ENCODE measurements at regions not wholly inside any gene's neighbourhood (a gene's known extent, or its start where the extent isn't known, plus 50 kb on each side); places are given as distances from the start of the nearest gene placed in this dataset.
A peak's percentile ranks its signal among the peaks of the same experiment; 100 is the strongest.

- DNase-seq = no peak
Observed at GRCh38 chr14:64639340-64639821, 64.8 kb upstream of the PLEKHG3 start.

GRCh38 chr14:64640839-64641238, 63.4 kb upstream of the PLEKHG3 start:
- no peak for DNase-seq

DNA sequence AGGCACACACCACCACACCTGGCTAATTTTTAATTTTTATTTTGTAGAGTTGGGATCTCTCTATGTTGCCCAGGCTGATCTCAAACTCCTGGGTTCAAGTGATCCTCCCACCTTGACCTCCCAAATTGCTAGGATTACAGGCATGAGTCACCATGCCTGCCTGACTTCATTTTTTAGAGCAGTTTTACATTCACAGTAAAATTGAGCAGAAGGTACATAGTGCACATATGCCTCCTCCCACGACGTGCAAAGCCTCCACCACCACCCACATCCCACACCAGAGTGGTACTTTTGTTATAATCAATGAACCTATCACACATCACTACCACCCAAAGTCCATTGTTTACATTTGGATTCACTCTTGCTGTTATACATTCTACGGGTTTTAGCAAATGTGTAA, 62.5 kb upstream of the PLEKHG3 start:
- peak in 2 of 56 donors; percentile 7 to 15 for DNase-seq

- no peak for DNase-seq
Observed at GRCh38 chr14:64643709-64644108, 60.5 kb upstream of the PLEKHG3 start.

GRCh38 chr14:64644629-64645028, 59.6 kb upstream of the PLEKHG3 start:
- no peak for DNase-seq

DNA sequence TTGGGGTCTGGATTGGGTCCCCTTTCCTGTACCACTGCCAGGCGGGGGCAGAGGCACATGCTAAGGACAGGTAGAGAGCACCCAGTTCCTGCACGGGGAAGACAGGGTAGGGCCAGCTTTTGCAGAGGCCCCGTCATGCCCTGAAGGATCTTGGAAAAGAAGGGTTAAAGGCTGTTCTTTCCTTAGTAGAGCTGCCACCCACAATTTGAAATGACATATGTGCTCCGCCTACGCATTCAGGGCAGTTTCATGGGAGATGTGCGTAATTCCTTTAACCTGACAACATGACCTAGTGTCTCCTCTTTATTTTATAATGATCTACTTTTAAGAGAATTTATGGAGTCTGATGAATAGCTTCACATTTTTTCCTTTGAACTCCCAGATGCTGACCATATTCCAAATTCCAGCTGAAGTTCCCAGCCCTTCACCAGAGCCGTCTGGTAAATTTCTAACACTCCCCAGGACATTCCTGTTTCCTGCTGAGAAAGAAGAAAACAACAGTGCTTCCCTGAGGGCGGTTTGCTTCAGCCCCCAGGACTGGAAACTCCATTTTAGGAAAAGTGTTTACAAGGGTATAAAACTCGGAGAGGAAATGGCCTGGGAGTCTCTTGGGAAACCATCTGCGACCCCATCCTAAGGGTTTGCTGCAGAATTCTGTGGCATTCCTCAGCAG, 58.9 kb upstream of the PLEKHG3 start:
- DNase-seq = no peak

GRCh38 chr14:64646103-64646502, 58.1 kb upstream of the PLEKHG3 start:
- DNase-seq = no peak

DNA sequence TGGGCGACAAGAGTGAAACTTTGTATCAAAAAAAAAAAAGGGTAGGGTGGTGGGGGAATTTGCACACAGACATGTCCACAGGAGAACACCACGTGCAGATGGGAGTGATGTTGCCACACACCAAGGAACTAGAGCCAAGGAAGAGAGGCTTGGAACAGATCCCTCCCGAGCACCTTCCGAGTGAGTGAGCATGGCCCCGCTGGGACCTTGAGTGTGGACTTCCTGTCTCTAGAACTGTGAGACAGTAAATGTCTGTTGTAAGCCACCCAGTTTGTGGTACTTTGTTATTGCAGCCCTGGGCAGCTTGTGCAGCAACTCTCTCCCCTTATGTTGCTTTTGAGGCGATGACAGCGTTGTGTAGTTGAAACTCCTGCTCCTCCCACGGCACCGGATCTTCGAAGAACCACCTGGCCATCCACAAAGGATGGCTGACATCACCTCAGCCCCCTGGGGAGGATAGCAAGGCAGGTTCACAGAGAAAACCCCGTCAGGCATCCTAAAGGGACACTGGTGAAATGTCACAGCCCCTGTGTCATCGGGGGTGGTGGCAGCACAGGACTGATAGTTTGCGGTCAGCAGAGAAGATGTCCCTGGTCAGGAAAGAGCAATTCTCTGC, 54.7 kb upstream of the PLEKHG3 start:
- DNase-seq = no peak

- DNase-seq = no peak
Observed at GRCh38 chr14:64653900-64654245, 50.4 kb upstream of the PLEKHG3 start.

DNA sequence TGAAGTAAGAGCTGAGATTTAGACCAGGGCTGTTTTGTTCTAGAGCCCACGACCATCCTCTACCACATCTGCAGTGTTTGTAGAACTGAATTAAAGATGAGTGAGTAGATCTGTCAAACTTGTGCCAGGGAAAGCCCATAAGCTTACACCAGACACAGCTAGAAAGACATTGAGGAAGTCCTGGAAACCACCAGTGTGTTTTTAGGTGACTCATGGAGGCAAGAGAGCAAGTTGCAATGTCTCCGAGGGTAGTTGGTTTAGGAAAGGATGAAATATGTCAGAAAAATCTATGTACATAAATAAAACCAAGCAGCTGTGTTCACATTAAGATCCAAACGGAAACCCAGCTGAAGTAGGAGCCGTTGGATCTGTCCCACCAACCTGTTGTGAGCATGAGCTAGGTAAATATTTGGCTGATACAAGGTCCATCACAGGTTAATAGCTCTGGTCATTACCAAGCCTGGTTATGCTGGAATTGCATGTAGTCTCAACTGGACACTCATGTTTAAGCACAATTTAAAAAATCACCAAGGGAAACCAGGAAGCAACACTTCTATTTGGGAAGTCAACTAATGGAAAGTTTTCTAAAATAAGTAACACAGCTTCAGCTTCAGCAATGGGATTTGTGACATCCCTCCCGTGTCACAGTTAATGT, 49.9 kb upstream of the PLEKHG3 start:
- no peak for DNase-seq

Data from amygdala (tissue), 56 donors.